Stimulated activated CD8-positive, alpha-beta memory T cell treated with anti-CD3 and anti-CD28 coated beads, Interleukin-7, amount 100 ng/mL, for 4 hours (primary cell): ENCODE measurements at regions not wholly inside any gene's neighbourhood (a gene's known extent, or its start where the extent isn't known, plus 50 kb on each side); places are given as distances from the start of the nearest gene placed in this dataset.
"Not testable (repeated sequence)": the region's sequence is repeated elsewhere in the genome, so short reads cannot be mapped to it uniquely, and the experiment has no call there.

Experiments used
- DNase-seq, 2 donors: peaks; one replicate each; pipeline ENCODE4 v3.0.0-alpha.2; 2020; ENCODE audit warnings: low read depth in 2 of 2

GRCh38 chr16:29328528-29328927 is 78.0 kb downstream of the NPIPB11 start:
- not testable (repeated sequence) for DNase-seq

- DNase-seq: not testable (repeated sequence)
Observed at GRCh38 chr16:29327631-29328408, 78.7 kb downstream of the NPIPB11 start.

- not testable (repeated sequence) for DNase-seq
Observed at GRCh38 chr16:29326164-29327125, 80.1 kb downstream of the NPIPB11 start.

- not testable (repeated sequence) for DNase-seq
Observed at GRCh38 chr16:29323725-29324124, 82.8 kb downstream of the NPIPB11 start.

GRCh38 chr16:29321585-29321984 is 84.9 kb downstream of the NPIPB11 start:
- DNase-seq: no peak

GRCh38 chr16:29321000-29321393 is 85.5 kb downstream of the NPIPB11 start:
- no peak for DNase-seq

- no peak for DNase-seq
Observed at GRCh38 chr16:29320274-29320999, 86.1 kb downstream of the NPIPB11 start.

GRCh38 chr16:29319726-29320125 is 86.8 kb downstream of the NPIPB11 start:
- no peak for DNase-seq

GRCh38 chr16:29318561-29318968 is 87.9 kb downstream of the NPIPB11 start:
- not testable (repeated sequence) for DNase-seq

GRCh38 chr16:29318037-29318436 is 88.5 kb downstream of the NPIPB11 start:
- no peak for DNase-seq

- DNase-seq: no peak
Observed at GRCh38 chr16:29317269-29317668, 89.2 kb downstream of the NPIPB11 start.

GRCh38 chr16:29316761-29317183 is 89.7 kb downstream of the NPIPB11 start:
- no peak for DNase-seq

- no peak for DNase-seq
Observed at GRCh38 chr16:29315916-29316517, 90.5 kb downstream of the NPIPB11 start.

- DNase-seq: no peak
Observed at GRCh38 chr16:29315046-29315445, 91.5 kb downstream of the NPIPB11 start.

- no peak for DNase-seq
Observed at GRCh38 chr16:29314292-29314934, 92.1 kb downstream of the NPIPB11 start.

- DNase-seq: no peak
Observed at GRCh38 chr16:29313559-29314048, 92.9 kb downstream of the NPIPB11 start.

- no peak for DNase-seq
Observed at GRCh38 chr16:29312835-29313558, 93.5 kb downstream of the NPIPB11 start.

GRCh38 chr16:29312345-29312675 is 94.2 kb downstream of the NPIPB11 start:
- DNase-seq: not testable (repeated sequence)

- no peak for DNase-seq
Observed at GRCh38 chr16:29311461-29312344, 94.8 kb downstream of the NPIPB11 start.
